ENCODE measurements at regions not wholly inside any gene's neighbourhood (a gene's known extent, or its start where the extent isn't known, plus 50 kb on each side); places are given as distances from the start of the nearest gene placed in this dataset.
"Not testable (repeated sequence)": the region's sequence is repeated elsewhere in the genome, so short reads cannot be mapped to it uniquely, and the experiment has no call there.

GRCh38 chr4:147102596-147102995 is 156.9 kb upstream of the TTC29 start:
- no peak for DNase-seq (ENCODE audit: low read depth)

DNA sequence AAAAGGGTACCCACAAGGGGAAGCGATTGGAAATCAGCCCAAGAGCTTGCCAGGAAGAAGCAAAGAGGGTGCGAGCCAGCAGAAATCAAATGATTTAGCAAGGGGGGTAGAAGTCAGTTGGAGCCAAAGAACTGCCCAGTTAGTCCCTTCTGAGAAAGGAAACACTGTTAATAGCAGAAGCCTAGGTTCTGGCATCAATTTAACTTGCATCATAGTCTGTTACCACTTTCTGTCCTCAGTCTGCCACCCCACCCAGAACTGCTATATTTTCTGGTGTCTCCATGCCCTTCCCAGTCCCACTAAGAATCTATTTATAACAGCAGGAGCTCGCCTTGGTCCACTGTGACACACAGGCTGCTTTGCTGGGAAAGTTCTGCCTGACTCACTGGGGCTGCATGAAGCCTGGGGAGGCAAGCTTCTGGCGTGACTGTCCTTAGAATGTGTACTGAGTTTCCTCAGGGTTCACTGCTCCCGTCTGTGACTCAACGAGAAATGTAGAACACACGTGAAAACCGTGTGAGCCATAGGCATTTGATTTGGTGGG is 157.8 kb upstream of the TTC29 start:
- DNase-seq (ENCODE audit: low read depth) = peak; percentile 99

DNA sequence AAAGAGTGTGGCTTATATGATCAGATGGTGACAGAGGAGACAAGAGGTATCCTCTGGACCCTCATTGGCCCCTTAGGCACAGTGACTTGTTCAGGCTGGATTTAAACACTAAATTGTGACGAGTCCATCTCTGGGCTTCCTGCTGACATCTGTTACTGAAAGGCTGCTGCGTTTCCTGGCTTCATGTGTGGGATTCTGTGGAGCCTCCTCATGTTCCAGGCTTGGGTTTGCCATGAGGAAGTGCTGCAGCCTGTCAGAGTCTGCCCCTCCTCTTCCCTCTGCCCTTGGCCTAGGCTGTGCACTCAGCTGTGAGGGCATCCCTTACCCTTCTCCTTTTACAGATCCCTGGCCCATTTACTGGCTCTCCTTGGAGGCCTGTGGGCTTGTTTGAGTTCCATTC is 159.1 kb upstream of the TTC29 start:
- DNase-seq (ENCODE audit: low read depth) = no peak

DNA sequence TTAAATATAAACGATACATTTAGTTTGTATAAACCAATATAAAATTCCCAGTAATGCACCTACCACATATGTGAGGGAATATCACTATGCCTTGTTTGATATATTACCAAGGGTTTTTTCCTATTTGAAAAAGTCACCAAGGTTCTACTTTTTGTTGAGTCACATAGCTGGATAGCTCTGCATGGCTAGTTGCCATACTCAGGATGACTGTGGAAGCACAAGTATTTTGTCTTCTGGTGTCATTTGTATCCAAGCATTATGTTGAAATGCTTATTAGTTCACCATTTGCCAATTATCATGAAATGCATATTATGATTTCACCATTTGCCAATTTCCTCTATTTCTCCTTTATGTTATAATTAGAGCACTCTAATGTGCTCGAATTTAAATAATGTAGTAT is 162.7 kb upstream of the TTC29 start:
- peak; percentile 82 for DNase-seq (ENCODE audit: low read depth)

DNA sequence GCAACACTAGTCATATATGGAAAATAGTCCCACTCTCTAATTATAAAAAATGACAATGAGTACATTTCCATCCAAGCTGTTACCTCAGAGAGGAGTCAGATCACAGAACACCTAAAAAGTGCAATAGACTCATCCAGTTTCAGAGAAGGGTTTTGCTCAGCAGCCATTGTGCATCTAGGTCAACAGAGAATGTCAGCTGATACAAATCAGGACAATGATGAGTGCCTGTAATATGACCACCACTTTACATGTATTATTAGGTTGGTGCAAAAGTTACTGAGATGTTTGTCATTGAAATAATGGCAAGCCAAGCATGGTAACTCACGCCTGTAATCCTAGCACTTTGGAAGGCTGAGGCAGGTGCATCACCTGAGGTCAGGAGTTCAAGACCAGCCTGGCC is 164.1 kb upstream of the TTC29 start:
- no peak for DNase-seq (ENCODE audit: low read depth)

- DNase-seq (ENCODE audit: low read depth) = peak; percentile 27
These were observed 165.1 kb upstream of the TTC29 start for GRCh38 chr4:147110473-147111367.

GRCh38 chr4:147112196-147112595 is 166.5 kb upstream of the TTC29 start:
- not testable (repeated sequence) for DNase-seq (ENCODE audit: low read depth)

DNA sequence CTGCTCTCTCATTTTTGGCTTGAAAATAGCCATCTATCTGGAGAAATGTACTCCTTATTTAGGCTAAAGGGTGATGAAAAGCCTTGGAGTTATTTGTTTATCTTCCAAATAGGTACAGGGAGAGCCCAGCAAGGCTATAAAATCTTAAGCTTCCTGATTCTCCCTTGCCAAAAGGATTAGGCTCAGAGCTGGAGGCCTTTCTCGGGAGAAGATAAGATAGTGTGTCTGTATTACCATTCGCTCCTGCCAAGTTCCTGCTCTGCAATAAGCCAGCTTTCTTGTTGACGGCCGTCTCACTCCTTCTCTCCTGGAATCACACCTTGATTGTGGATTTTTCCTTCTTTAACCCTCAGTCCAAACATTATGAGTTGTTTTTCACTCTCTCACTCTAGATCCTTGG is 171.8 kb upstream of the TTC29 start:
- DNase-seq (ENCODE audit: low read depth) = no peak

- peak; percentile 84 for DNase-seq (ENCODE audit: low read depth)
These were observed 172.9 kb upstream of the TTC29 start for GRCh38 chr4:147118528-147118927.

GRCh38 chr4:147122685-147123084 is 177.0 kb upstream of the TTC29 start:
- DNase-seq (ENCODE audit: low read depth) = no peak

DNA sequence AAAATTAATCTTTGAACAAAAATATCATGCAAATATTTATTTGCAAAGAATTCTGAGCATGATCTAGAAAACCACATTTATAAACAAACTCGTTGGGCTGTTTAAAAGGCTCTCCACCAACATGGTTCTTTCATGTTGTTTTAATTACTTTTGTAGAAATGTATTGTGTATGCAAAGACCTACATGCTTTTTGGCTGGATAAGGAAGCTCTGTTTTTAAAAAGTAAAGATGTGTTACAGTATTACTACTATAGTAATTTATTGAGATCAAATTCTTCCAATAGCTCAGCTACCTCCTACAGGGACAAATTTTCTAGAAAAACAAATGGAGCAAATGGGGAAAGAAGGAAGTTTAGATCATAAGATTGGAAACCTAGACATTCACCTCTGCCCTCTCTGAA is 177.5 kb upstream of the TTC29 start:
- DNase-seq (ENCODE audit: low read depth) = peak; percentile 77

GRCh38 chr4:147128787-147129186 is 183.1 kb upstream of the TTC29 start:
- no peak for DNase-seq (ENCODE audit: low read depth)

GRCh38 chr4:147129687-147130086 is 184.0 kb upstream of the TTC29 start:
- no peak for DNase-seq (ENCODE audit: low read depth)

GRCh38 chr4:147134536-147135210 is 189.0 kb upstream of the TTC29 start:
- no peak for DNase-seq (ENCODE audit: low read depth)

DNA sequence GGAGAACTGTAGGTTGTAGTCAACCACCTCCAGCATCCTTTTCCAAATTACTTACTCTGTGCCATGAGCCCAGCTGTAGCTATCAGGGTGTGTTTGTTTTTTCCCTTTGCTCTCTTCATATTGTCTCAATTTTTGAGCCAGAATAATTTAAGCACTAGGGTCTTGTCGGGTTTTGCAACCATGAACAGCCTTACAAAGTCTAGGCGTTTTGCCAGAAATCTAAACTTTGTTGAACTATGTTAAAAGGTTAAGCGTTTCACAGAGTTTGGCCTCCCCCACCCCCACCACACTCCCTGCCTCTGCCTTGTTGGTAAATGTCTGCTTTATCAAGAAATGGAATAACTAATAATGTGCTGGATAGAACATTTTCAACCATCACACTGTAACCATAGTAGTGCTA is 190.6 kb upstream of the TTC29 start:
- DNase-seq (ENCODE audit: low read depth) = peak; percentile 51

DNA sequence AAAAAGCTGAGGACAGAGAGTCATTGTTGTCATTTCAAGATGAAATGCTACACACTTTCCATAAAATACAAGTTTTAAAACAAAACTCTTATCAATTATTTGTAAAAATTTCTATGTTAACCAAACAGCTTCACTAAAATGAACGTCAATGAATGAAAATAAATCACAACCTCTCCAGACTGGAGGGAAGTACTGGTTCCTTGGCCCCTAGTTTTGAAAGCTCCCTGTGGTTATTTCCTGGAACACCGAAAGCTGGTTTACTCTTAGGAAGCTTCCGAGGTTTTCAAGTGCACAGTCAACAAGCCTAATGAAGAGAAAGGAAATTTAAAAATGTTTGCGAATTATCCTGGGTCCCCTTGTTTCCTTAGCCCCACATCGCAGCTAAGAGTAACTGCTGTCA is 191.1 kb upstream of the TTC29 start:
- DNase-seq (ENCODE audit: low read depth) = no peak

DNA sequence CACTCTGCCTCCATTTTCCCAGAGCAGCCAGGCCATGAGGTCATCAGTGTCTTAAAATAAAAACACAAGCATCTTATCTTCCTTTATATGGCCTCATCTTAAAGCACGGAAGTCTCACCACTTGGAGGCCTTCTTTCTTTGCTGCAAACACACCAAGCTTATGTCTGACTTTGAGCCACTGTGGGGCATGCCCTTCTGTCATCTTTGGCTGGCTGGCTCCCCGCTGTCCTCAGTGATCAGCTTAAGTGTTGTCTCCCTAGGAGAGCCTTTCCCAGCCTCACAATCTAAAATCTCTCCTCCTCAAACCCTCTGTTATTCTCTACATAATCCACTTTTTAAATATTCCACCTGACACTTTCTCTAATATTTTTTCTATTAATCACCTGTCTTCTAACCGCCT is 191.6 kb upstream of the TTC29 start:
- no peak for DNase-seq (ENCODE audit: low read depth)

DNA sequence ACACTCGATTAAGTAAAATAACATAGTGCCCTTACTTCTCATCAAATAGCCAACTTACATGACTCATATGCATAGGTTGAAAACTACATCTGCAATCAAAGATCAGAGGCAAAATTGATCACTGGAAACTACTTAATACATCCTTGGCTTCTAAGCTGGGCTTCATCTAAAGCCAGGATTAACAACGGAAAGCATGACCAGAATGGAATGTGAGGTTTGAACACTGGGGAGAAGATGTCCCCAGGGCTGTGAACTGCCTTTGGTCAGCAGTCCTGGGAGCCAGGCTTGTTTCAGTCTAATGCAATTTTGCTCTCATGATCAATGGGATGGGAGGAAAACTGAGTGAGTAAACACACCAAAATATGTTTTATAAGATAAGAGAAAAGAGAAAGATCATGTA is 192.5 kb upstream of the TTC29 start:
- DNase-seq (ENCODE audit: low read depth) = peak; percentile 32

DNA sequence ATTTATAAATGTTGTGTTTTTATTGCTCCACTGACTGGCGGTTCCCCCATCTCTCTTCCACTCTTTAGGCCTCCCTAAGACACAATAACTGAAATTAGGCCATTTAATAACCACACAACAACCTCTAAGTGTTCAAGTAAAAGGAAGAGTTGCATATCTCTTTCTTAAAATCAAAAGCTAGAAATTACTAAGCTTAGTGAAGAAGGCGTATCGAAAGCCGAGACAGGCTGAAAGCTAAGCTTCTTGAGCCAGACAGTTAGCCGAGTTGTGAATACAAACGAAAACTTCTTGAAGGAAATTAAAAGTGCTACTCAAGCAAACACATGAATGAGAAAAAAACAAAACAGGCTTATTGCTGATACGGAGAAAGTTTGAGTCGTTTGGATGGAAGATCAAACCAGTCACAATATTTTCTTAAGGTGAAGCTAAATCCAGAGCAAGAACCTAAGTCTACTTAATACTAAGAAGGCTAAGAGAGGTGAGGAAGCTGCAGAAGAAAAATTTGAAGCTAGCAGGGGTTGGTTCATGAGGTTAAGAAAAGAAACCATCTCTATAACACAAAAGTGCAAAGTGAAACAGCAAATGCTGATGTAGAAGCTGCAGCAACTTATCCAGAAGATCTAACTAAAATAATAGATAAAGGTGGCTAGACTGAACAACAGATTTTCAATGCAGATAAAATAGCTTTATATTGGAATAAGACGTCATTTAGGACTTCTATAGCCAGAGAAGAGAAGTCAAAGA is 194.0 kb upstream of the TTC29 start:
- DNase-seq (ENCODE audit: low read depth) = no peak

DNA sequence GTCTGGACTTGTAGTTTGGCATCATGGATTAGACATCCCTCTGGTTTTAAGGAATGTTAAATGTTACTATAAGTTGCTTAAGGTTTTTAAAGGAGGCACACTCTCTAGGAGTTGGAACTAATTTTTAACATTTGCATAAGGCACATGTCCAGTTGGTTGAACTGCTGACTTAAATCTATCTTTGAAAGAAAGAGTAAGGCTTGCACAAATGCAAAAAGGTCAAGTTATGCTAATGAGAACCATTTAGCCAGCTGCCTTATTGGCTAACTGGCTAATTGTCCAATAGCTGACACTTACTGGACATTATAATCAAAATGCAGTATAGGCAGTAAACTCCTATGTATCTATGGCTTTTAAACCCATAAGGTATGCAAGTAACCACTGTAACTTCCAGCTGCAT is 206.1 kb upstream of the TTC29 start:
- DNase-seq (ENCODE audit: low read depth) = no peak

DNA sequence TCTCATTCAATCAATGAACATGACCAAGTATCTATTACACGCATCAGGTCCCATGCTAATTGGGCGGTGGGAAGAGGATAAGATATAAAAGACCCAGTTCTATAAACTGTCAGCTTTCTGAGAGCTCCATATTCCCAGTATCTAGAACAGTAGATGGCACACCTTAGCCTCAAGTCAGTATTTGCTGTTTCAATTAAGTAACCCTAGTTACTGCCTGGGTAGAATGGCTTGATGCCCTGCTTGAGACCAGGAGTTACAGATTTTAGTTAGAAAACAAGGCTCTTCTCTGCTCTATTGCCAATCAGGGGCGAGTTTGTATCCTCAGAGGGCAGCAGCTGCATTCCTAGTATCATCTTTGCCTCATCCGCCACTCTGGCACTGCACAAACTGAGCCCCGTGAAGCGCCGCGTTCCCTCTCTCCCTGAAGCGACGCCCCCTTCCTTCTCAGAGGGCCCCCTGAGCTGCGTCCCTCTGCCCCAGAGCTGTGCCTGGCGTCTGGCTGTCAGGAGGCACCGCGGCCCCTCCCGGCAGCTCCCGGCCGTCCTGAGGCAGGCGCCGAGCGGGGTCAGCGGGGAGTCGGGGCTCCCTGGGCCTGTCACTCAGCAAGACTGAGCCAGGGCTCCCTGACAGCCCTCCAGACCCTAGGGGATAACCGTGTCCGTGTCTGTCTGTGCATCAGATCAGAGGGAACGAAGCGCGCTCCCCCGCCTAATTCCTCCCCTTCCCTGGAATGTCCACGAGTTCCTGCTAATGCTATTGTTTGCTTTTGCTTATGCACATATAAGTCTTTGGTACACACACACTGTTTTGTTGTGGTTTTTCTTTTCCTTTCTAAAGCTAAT is 212.4 kb upstream of the TTC29 start:
- peak; percentile 37 for DNase-seq (ENCODE audit: low read depth)
